Fibroblast of peridontal ligament (primary cell): ENCODE measurements at regions not wholly inside any gene's neighbourhood (a gene's known extent, or its start where the extent isn't known, plus 50 kb on each side); places are given as distances from the start of the nearest gene placed in this dataset.

ENCODE experiments used
- DNase-seq: peaks from one replicate; pipeline ENCODE4 v3.0.0-alpha.2; 2010; ENCODE audit errors: extremely low read depth

GRCh38 chr15:93428807-93429351, 339.9 kb upstream of the RGMA start:
- DNase-seq: no peak

- no peak for DNase-seq
Measured at GRCh38 chr15:93428150-93428549, 339.1 kb upstream of the RGMA start.

GRCh38 chr15:93424131-93424530, 335.1 kb upstream of the RGMA start:
- no peak for DNase-seq

- DNase-seq: no peak
Measured at GRCh38 chr15:93422476-93422875, 333.5 kb upstream of the RGMA start.

GRCh38 chr15:93420477-93420876, 331.5 kb upstream of the RGMA start:
- DNase-seq: no peak

- DNase-seq: no peak
Measured at GRCh38 chr15:93420050-93420452, 331.0 kb upstream of the RGMA start.

GRCh38 chr15:93418566-93418965, 329.6 kb upstream of the RGMA start:
- DNase-seq: no peak

- no peak for DNase-seq
Measured at GRCh38 chr15:93417631-93418030, 328.6 kb upstream of the RGMA start.

GRCh38 chr15:93417156-93417555, 328.1 kb upstream of the RGMA start:
- no peak for DNase-seq

- DNase-seq: no peak
Measured at GRCh38 chr15:93415576-93415975, 326.6 kb upstream of the RGMA start.

- no peak for DNase-seq
Measured at GRCh38 chr15:93414576-93415231, 325.7 kb upstream of the RGMA start.

- DNase-seq: no peak
Measured at GRCh38 chr15:93413745-93414144, 324.7 kb upstream of the RGMA start.

- no peak for DNase-seq
Measured at GRCh38 chr15:93399121-93399520, 310.1 kb upstream of the RGMA start.

- no peak for DNase-seq
Measured at GRCh38 chr15:93389211-93389610, 300.2 kb upstream of the RGMA start.

- DNase-seq: no peak
Measured at GRCh38 chr15:93384886-93385285, 295.9 kb upstream of the RGMA start.

GRCh38 chr15:93382200-93382820, 293.3 kb upstream of the RGMA start:
- DNase-seq: no peak

- DNase-seq: no peak
Measured at GRCh38 chr15:93378558-93378957, 289.5 kb upstream of the RGMA start.

- no peak for DNase-seq
Measured at GRCh38 chr15:93372865-93373223, 283.8 kb upstream of the RGMA start.

- no peak for DNase-seq
Measured at GRCh38 chr15:93372208-93372864, 283.3 kb upstream of the RGMA start.

GRCh38 chr15:93366387-93367100, 277.5 kb upstream of the RGMA start:
- DNase-seq: no peak

- no peak for DNase-seq
Measured at GRCh38 chr15:93362821-93363220, 273.8 kb upstream of the RGMA start.

GRCh38 chr15:93362203-93362602, 273.2 kb upstream of the RGMA start:
- no peak for DNase-seq
